ENCODE measurements at regions not wholly inside any gene's neighbourhood (a gene's known extent, or its start where the extent isn't known, plus 50 kb on each side); places are given as distances from the start of the nearest gene placed in this dataset.

DNA sequence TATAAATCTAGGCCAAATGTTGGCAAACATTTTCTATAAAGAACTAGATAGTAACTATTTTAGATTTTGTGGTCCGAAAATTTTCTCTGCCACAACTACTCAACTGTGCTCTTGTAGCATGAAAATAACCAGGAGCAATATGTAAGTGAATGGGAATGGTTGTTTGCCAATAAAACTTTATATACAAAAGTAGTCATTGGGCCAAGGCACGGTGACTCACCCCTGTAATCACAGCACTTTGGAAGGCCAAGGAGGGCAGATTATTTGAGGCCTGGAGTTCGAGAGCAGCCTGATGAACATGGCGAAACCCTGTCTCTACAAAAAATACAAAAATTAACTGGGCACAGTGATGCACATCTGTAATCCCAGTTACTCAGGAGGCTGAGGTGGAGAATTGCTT lies 617.1 kb downstream of the EPM2A start:
- Histone ChIP-seq H3K36me3 (no peaks in the 10 kb centered on the region), H3K27ac (no peak overlapping the region), H3K4me1 (no peaks in the 10 kb centered on the region), H3K9me3 (peaks cover 0 to 4% (median 0%) of the 10 kb centered on the region in 3 donors), H3K27me3 (no peaks in the 10 kb centered on the region), H3K4me3 (no peak overlapping the region)
- no peak for DNase-seq
- intact Hi-C loops (cut with DNase I; ENCODE audit: low total_unique reads) = no loop called here
- TF ChIP-seq CTCF (IDR thresholded peaks at IDR 0.05) = no peak

GRCh38 chr6:145119081-145119480 lies 616.2 kb downstream of the EPM2A start:
- no peaks in the 10 kb centered on the region for H3K36me3 ChIP-seq
- peaks cover 0 to 5% (median 0%) of the 10 kb centered on the region in 3 donors for H3K9me3 ChIP-seq
- no peak for TF ChIP-seq CTCF (IDR thresholded peaks at IDR 0.05)
- intact Hi-C loops (cut with DNase I; ENCODE audit: low total_unique reads) = no loop called here
- no peaks in the 10 kb centered on the region for H3K4me1 ChIP-seq
- no peak for DNase-seq
- H3K27me3 ChIP-seq = no peaks in the 10 kb centered on the region
- H3K4me3 ChIP-seq = no peak overlapping the region
- no peak overlapping the region for H3K27ac ChIP-seq

DNA sequence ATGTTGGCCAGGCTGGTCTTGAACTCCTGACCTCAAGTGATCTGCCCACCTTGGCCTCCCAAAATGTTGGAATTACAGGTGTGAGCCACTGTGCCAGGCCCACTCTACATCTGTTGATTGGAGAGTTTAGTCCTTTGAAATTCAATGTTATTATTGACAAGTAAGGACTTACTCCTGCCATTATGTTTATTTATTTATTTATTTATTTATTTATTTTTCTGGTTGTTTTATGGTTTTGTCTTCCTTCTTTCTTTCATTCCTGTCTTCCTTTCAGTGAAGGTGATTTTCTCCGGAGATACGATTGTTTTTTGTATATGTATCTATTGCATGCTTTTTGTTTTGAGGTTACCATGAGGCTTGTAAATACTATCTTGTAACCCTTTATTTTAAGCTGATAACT lies 602.6 kb downstream of the EPM2A start:
- Histone ChIP-seq H3K36me3 (no peaks in the 10 kb centered on the region), H3K27me3 (no peaks in the 10 kb centered on the region), H3K9me3 (no peaks in the 10 kb centered on the region), H3K27ac (no peak overlapping the region), H3K4me1 (no peaks in the 10 kb centered on the region), H3K4me3 (no peak overlapping the region)
- intact Hi-C loops (cut with DNase I; ENCODE audit: low total_unique reads) = no loop called here
- TF ChIP-seq CTCF (IDR thresholded peaks at IDR 0.05) = no peak
- DNase-seq = no peak

DNA sequence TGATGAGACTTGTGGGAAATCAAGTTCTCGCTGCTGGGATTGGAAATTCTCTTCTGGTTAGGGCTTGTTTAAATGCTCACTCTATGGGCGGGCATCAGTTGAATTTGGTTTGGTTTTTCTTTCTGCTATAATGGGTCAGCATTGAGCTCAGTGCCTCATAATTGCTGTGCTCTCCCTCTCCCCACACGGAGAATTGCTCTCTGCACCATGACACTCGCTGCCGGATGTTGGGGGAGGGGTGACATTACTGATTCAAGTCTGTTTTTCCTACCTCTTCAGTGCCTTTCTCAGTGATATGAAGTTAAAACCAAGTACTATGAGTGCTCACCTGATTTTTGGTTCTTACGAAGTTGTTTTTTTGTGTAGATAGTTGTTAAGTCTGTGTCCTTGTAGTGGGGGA lies 599.6 kb downstream of the EPM2A start:
- H3K36me3 ChIP-seq = no peaks in the 10 kb centered on the region
- H3K4me1 ChIP-seq = no peaks in the 10 kb centered on the region
- intact Hi-C loops (cut with DNase I; ENCODE audit: low total_unique reads) = no loop called here
- DNase-seq = no peak
- no peaks in the 10 kb centered on the region for H3K9me3 ChIP-seq
- no peak overlapping the region for H3K27ac ChIP-seq
- no peaks in the 10 kb centered on the region for H3K27me3 ChIP-seq
- H3K4me3 ChIP-seq = no peak overlapping the region
- TF ChIP-seq CTCF (IDR thresholded peaks at IDR 0.05) = no peak

GRCh38 chr6:145137425-145137824 lies 597.9 kb downstream of the EPM2A start:
- intact Hi-C loops (cut with DNase I; ENCODE audit: low total_unique reads) = no loop called here
- no peak for TF ChIP-seq CTCF (IDR thresholded peaks at IDR 0.05)
- no peak overlapping the region for H3K4me3 ChIP-seq
- no peaks in the 10 kb centered on the region for H3K4me1 ChIP-seq
- no peak for DNase-seq
- no peak overlapping the region for H3K27ac ChIP-seq
- no peaks in the 10 kb centered on the region for H3K9me3 ChIP-seq
- H3K27me3 ChIP-seq = no peaks in the 10 kb centered on the region
- no peaks in the 10 kb centered on the region for H3K36me3 ChIP-seq

DNA sequence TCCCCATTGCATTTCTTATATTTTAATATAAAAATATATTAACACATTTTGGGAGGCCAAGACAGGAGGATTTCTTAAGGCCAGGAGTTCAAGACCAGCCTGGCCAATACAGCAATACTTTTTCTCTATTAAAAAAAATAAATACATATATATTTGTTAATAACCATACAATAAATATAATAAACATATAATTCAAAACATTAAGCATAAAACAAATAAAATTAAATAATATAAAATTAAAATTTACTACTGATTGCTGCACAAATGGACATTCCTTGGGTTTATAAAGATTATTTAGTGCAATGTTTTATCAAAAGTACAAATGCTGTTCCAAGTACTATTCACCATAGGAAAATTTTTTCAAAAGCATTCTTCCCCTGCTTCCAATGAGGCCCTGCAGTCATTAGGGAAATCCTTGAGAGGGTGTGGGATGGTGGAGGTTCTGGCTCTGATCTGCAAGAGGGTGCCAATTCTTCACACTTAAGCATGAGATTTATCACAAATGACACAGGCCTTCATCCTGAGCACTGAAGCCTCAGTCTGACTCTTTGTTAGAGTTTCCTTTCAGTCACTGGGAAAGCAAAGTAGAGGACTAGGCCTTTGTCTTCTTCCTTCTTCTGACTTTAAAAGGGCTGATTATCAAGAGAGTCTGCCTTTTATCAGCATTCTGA lies 596.7 kb downstream of the EPM2A start:
- Histone ChIP-seq H3K4me3 (no peak overlapping the region), H3K9me3 (no peaks in the 10 kb centered on the region), H3K27ac (no peak overlapping the region), H3K36me3 (no peaks in the 10 kb centered on the region), H3K27me3 (no peaks in the 10 kb centered on the region), H3K4me1 (no peaks in the 10 kb centered on the region)
- no peak for DNase-seq
- no peak for TF ChIP-seq CTCF (IDR thresholded peaks at IDR 0.05)
- intact Hi-C loops (cut with DNase I; ENCODE audit: low total_unique reads) = no loop called here

Measured in tibial artery (tissue), 4 donors.